ENCODE measurements at regions not wholly inside any gene's neighbourhood (a gene's known extent, or its start where the extent isn't known, plus 50 kb on each side); places are given as distances from the start of the nearest gene placed in this dataset.

GRCh38 chr9:93829271-93830011, 125.7 kb downstream of the BARX1 start:
- DNase-seq (ENCODE audit: low read depth in 2 of 3, low spot score in 2 of 3), result no peak

- no peak for DNase-seq (ENCODE audit: low read depth in 2 of 3, low spot score in 2 of 3)
Observed at GRCh38 chr9:93828331-93829097, 126.6 kb downstream of the BARX1 start.

- DNase-seq (ENCODE audit: low read depth in 2 of 3, low spot score in 2 of 3), result peak in 2 of 3 donors; percentile 37 to 62
Observed at GRCh38 chr9:93827545-93828330, 127.4 kb downstream of the BARX1 start.

- no peak for DNase-seq (ENCODE audit: low read depth in 2 of 3, low spot score in 2 of 3)
Observed at GRCh38 chr9:93826905-93827544, 128.1 kb downstream of the BARX1 start.

GRCh38 chr9:93826209-93826608, 128.9 kb downstream of the BARX1 start:
- DNase-seq (ENCODE audit: low read depth in 2 of 3, low spot score in 2 of 3), result peak in 1 of 3 donors; percentile 9

- DNase-seq (ENCODE audit: low read depth in 2 of 3, low spot score in 2 of 3), result no peak
Observed at GRCh38 chr9:93825348-93826115, 129.6 kb downstream of the BARX1 start.

GRCh38 chr9:93824386-93825294, 130.5 kb downstream of the BARX1 start:
- DNase-seq (ENCODE audit: low read depth in 2 of 3, low spot score in 2 of 3), result no peak

GRCh38 chr9:93823245-93824072, 131.7 kb downstream of the BARX1 start:
- no peak for DNase-seq (ENCODE audit: low read depth in 2 of 3, low spot score in 2 of 3)

GRCh38 chr9:93822229-93822628, 132.9 kb downstream of the BARX1 start:
- no peak for DNase-seq (ENCODE audit: low read depth in 2 of 3, low spot score in 2 of 3)

- no peak for DNase-seq (ENCODE audit: low read depth in 2 of 3, low spot score in 2 of 3)
Observed at GRCh38 chr9:93821307-93821703, 133.8 kb downstream of the BARX1 start.

GRCh38 chr9:93820667-93821306, 134.4 kb downstream of the BARX1 start:
- no peak for DNase-seq (ENCODE audit: low read depth in 2 of 3, low spot score in 2 of 3)

- DNase-seq (ENCODE audit: low read depth in 2 of 3, low spot score in 2 of 3), result no peak
Observed at GRCh38 chr9:93819905-93820304, 135.2 kb downstream of the BARX1 start.

GRCh38 chr9:93818827-93819472, 136.2 kb downstream of the BARX1 start:
- DNase-seq (ENCODE audit: low read depth in 2 of 3, low spot score in 2 of 3), result no peak

- DNase-seq (ENCODE audit: low read depth in 2 of 3, low spot score in 2 of 3), result no peak
Observed at GRCh38 chr9:93818237-93818636, 136.9 kb downstream of the BARX1 start.

GRCh38 chr9:93815677-93816076, 139.5 kb downstream of the BARX1 start:
- DNase-seq (ENCODE audit: low read depth in 2 of 3, low spot score in 2 of 3), result no peak

GRCh38 chr9:93815135-93815534, 140.0 kb downstream of the BARX1 start:
- DNase-seq (ENCODE audit: low read depth in 2 of 3, low spot score in 2 of 3), result no peak

Measured in hematopoietic multipotent progenitor cell (in vitro differentiated cells).